ENCODE measurements at regions not wholly inside any gene's neighbourhood (a gene's known extent, or its start where the extent isn't known, plus 50 kb on each side); places are given as distances from the start of the nearest gene placed in this dataset.

GRCh38 chr12:125936502-125936901, 871.3 kb downstream of the AACS start:
- no peak overlapping the region for H3K4me3 ChIP-seq (replicated peaks; ENCODE audit: low read depth, low read length)
- TF ChIP-seq CTCF (IDR thresholded peaks at IDR 0.05; ENCODE audit: low read depth, low read length, missing control alignments), result no peak
- no peak for DNase-seq (ENCODE audit: extremely low read depth, low read depth)

- no peak for DNase-seq (ENCODE audit: extremely low read depth, low read depth)
- H3K4me3 ChIP-seq (replicated peaks; ENCODE audit: low read depth, low read length), result no peak overlapping the region
Observed at GRCh38 chr12:125944446-125944845, 879.2 kb downstream of the AACS start.

GRCh38 chr12:125949471-125949870, 884.2 kb downstream of the AACS start:
- no peak overlapping the region for H3K4me3 ChIP-seq (replicated peaks; ENCODE audit: low read depth, low read length)
- no peak for DNase-seq (ENCODE audit: extremely low read depth, low read depth)
- no peak for TF ChIP-seq CTCF (IDR thresholded peaks at IDR 0.05; ENCODE audit: low read depth, low read length, missing control alignments)

More at GRCh38 chr12:125944446-125944845, 879.2 kb downstream of the AACS start:
- TF ChIP-seq CTCF (IDR thresholded peaks at IDR 0.05; ENCODE audit: low read depth, low read length, missing control alignments), result no peak

GRCh38 chr12:125954362-125954761, 889.1 kb downstream of the AACS start:
- DNase-seq (ENCODE audit: extremely low read depth, low read depth), result no peak
- no peak overlapping the region for H3K4me3 ChIP-seq (replicated peaks; ENCODE audit: low read depth, low read length)
- TF ChIP-seq CTCF (IDR thresholded peaks at IDR 0.05; ENCODE audit: low read depth, low read length, missing control alignments), result no peak

GRCh38 chr12:125956186-125956585, 891.0 kb downstream of the AACS start:
- H3K4me3 ChIP-seq (replicated peaks; ENCODE audit: low read depth, low read length), result no peak overlapping the region
- no peak for DNase-seq (ENCODE audit: extremely low read depth, low read depth)
- no peak for TF ChIP-seq CTCF (IDR thresholded peaks at IDR 0.05; ENCODE audit: low read depth, low read length, missing control alignments)

GRCh38 chr12:125966641-125967040, 901.4 kb downstream of the AACS start:
- no peak for DNase-seq (ENCODE audit: extremely low read depth, low read depth)
- no peak overlapping the region for H3K4me3 ChIP-seq (replicated peaks; ENCODE audit: low read depth, low read length)
- no peak for TF ChIP-seq CTCF (IDR thresholded peaks at IDR 0.05; ENCODE audit: low read depth, low read length, missing control alignments)

GRCh38 chr12:125968413-125968812, 903.2 kb downstream of the AACS start:
- no peak for DNase-seq (ENCODE audit: extremely low read depth, low read depth)
- no peak overlapping the region for H3K4me3 ChIP-seq (replicated peaks; ENCODE audit: low read depth, low read length)
- no peak for TF ChIP-seq CTCF (IDR thresholded peaks at IDR 0.05; ENCODE audit: low read depth, low read length, missing control alignments)
